Superior temporal gyrus (tissue), 1 donor: ENCODE measurements at regions not wholly inside any gene's neighbourhood (a gene's known extent, or its start where the extent isn't known, plus 50 kb on each side); places are given as distances from the start of the nearest gene placed in this dataset.
"Not testable (repeated sequence)": the region's sequence is repeated elsewhere in the genome, so short reads cannot be mapped to it uniquely, and the experiment has no call there.

ENCODE experiments used
- DNase-seq: peaks from one replicate; pipeline ENCODE4 v3.0.0-alpha.2; 2016; ENCODE audit errors: extremely low spot score

- no peak for DNase-seq
These were observed 359.5 kb upstream of the ANKRD30A start for GRCh38 chr10:36765782-36766414.

DNA sequence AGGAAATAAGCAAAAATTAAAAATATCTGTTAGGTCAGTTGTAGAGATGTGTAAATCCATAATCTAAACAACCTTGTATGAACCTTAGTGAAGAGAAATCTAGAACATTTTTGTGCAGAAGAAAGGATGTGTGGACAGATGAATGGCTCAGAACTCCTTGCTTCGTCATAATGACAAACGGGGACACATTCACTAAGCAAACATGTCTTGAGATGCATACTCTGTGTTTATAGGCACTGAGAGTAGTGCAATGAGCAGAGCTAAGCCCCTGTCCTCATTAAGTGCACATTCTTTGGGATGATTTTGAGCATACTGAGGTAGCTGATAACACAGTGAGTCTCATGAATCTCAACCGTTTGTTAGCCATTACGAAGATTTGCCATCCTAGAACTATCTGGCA is 360.6 kb upstream of the ANKRD30A start:
- DNase-seq: no peak

- DNase-seq: no peak
These were observed 364.3 kb upstream of the ANKRD30A start for GRCh38 chr10:36761121-36761520.

GRCh38 chr10:36759141-36759805 is 366.1 kb upstream of the ANKRD30A start:
- DNase-seq: no peak

GRCh38 chr10:36748128-36748871 is 377.1 kb upstream of the ANKRD30A start:
- no peak for DNase-seq

- no peak for DNase-seq
These were observed 385.4 kb upstream of the ANKRD30A start for GRCh38 chr10:36739884-36740445.

DNA sequence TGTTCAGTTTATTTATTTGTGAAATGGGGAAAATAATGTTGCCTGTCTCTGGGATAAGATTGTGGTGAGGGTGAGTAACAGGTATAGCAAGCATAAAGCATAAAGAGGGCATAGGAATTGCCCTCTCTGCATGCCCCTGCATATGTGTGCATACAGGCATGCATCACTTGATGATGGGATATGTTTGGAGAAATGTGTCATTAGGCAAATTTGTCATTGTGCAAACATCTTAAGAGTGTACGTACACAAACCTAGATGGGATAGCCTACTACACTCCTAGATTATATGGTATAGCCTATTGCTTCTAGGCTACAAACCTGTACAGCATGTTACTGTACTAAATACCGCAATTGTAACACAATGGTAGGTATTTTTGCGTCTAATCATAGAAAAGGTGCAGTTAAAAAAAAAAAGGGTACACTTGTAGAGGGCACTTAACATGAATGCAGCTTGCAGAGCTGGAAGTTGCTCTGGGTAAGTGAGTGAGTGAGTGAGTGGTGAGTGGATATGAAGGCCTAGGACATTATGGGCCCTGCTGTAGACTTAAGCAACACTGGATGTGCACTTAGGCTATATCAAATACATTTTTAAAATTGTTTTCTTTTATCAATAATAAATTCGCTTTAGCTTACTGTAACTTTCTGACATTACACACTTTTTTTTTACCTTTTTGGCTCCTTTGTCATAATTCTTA is 386.5 kb upstream of the ANKRD30A start:
- no peak for DNase-seq

GRCh38 chr10:36736311-36736710 is 389.1 kb upstream of the ANKRD30A start:
- DNase-seq: no peak

DNA sequence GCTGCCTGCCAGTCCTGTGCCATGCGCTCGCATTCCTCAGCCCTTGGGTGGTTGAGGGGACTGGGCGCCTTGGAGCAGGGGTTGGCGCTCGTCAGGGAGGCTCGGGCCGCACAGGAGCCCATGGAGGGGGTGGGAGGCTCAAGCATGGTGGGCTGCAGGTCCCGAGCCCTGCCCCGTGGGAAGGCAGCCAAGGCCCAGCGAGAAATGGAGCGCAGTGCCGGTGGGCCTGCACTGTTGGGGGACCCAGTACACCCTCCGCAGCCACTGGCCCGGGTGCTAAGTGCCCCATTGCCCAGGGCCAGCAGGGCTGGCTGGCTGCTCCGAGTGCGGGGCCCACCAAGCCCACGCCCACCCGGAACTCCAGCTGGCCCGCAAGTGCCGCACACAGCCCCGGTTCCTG is 390.8 kb upstream of the ANKRD30A start:
- not testable (repeated sequence) for DNase-seq

DNA sequence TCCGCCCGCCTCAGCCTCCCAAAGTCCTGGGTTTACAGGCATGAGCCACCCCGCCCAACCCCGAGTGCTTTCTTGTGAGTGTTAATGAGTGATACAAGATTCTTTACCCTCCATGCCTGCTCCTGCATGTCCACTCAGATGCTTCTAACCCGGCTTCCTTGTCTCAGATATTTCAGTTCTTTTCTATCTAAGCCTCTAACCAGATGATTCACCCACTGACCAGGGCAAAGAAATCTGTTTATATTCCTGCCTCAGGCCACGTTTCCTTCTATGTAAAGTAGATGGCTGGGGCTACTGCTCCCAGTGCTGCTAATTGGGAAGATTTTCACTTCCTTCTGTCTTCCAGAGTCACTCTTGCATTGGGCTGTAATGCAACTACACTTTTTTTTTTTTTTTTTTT is 395.1 kb upstream of the ANKRD30A start:
- DNase-seq: no peak

DNA sequence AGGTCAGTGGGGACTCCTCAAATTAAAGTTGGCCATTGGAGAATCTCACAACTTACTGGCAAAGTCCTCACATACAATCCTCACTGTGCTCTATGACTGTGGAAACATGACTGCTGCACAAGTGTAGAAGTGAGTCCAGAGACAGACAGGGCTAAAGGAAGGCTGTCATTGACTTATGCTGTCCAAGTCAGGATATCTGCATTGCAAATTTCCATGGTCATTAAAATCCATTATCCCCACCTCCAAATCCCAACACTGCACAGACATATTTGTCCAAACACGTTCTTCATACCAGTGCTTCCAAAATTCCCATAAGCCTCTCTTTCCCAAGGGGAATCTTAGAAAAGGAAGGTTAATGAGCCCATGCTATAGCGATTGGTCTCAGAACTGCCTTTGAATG is 396.8 kb upstream of the ANKRD30A start:
- DNase-seq: no peak

DNA sequence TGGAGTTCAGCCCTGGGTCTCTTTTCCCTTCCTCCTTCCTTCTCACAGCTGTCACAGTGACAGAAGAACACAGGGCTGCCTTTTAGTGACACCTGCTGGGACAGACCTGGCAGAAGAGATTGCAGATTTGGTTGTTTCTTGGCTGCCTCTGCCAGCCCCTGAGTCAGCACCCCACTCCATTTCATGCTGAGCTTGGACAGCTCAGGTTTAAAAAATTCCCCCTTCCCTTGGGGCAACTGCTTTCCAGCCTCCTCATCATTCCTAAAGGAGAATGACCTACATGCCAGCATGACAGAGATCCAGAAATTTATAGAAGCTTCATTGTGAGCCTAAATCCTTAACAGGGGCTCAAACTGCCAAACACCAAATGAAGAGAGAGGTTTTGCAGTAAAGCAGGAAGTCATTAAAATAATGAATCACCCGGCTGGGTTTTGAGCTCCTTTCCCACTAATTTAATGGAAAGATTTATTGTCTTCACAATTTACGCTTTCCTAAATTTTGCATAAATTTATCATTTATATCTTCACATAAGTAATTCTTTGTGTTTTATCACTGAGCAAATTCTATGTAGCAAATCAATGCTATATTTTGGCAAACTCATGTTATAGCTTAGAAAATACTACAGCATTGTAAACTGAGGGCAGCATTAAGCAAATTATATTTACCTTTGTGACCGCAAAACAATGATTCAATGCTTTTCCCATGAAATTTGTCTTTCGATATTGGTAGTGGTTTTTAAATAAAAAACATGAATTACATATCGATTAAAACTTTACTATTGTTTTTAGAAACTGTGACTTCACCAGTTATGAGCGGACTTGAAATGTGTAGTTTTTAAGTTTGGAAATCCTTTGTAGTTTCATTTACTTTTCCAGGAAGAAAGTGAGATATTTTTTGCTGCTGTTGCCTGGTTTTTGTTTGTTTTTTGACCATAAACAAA is 399.5 kb upstream of the ANKRD30A start:
- DNase-seq: peak; percentile 62

DNA sequence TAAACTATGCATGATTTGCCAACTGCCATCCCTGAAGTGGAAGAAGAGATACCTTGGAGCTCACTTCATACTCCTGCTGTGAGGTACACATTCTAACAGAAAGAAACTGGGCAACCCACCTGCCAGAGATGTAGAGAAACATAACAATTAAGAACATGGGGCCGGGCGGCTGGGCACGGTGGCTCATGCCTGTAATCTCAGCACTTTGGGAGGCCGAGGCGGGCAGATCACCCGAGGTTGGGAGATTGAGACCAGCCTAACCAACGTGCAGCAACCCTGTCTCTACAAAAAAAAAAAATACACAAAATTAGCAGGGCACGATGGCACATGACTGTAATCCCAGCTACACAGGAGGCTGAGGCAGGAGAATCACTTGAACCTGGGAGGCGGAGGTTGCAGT is 402.6 kb upstream of the ANKRD30A start:
- no peak for DNase-seq

DNA sequence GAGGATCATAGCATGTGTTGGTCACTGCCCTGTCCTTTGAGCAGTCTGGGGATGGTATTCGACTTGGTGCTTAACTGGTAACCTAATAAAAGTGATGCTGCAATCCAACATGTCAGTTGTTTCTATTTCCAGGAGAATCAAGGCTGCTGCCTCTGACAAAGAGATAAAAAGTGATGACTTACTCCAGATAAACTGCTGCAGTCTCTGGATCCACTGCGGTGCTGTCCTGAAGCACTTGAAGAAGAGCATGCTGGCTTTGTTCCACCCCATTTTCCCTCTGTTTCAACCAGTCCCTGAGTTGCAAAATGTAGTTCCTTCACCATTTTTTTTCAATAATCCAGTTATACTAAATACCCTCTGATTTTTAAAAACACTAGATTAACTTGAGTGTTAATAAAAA is 403.5 kb upstream of the ANKRD30A start:
- DNase-seq: no peak

GRCh38 chr10:36720895-36721294 is 404.5 kb upstream of the ANKRD30A start:
- DNase-seq: no peak

- DNase-seq: no peak
These were observed 408.3 kb upstream of the ANKRD30A start for GRCh38 chr10:36717118-36717517.

GRCh38 chr10:36716291-36716690 is 409.1 kb upstream of the ANKRD30A start:
- no peak for DNase-seq

- DNase-seq: no peak
These were observed 412.7 kb upstream of the ANKRD30A start for GRCh38 chr10:36712695-36713094.

DNA sequence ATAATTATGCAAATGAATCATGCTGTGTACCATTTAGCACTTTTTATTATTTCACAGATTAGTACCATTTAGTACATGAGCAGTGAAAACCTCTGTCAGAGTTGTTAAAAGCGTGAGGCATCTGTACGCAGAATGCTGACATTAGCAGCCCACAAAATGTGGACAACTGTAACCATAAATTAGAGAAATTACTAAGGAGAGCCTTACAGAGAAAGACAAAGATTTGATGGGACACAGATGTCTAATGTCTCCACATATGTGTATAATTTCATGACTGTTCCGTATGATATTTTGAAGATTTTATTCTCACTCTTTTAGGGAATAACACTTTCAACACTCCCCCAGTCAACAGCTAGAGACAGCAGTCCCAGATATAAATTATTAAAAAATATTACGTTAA is 414.0 kb upstream of the ANKRD30A start:
- no peak for DNase-seq

DNA sequence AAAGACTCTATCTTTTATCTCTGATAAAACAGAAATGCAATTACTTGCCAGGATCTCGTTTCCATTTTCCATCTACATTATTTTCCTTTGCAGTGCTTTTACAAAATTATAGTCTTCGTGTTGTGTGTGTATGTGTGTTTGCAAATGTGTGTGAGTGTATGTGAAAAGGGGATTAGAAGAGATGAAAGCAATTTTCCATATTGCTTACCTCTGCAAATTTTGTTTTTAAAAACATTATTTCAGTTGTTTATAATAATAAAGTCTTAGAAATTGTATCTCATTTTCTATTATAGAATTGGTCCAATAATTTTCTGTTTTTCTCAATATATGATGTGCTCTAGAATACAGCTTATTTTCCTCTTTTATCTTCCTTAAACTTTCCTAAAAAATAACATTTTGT is 421.3 kb upstream of the ANKRD30A start:
- DNase-seq: no peak

DNA sequence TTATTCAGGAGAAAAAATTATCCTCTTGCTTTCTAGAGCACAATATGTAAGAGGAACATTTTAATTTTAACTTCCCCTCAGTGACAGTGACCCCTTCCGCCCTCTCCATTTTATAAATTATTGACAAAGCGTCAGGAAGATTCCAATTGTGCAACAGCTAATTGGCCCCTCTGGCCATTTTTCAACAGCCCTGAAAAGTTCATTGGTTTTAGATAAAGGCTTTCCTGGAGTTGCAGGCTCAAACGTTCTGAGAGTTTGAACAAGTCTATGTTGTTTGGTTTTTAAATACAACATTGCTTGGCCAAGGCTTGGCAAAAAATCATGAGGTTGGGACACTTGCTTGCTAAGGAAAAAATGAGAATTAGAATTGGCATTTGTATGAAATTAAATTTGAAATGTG is 422.2 kb upstream of the ANKRD30A start:
- no peak for DNase-seq
